CD4-positive, alpha-beta T cell treated with Interleukin-15 for 4 hours (primary cell): ENCODE measurements at regions not wholly inside any gene's neighbourhood (a gene's known extent, or its start where the extent isn't known, plus 50 kb on each side); places are given as distances from the start of the nearest gene placed in this dataset.
"Not testable (repeated sequence)": the region's sequence is repeated elsewhere in the genome, so short reads cannot be mapped to it uniquely, and the experiment has no call there.

Experiments used
- DNase-seq: peaks from one replicate; pipeline ENCODE4 v3.0.0-alpha.2; 2020; ENCODE audit warnings: low spot score

- no peak for DNase-seq
Observed at GRCh38 chr2:48190230-48190629, 124.3 kb upstream of the FOXN2 start.

- no peak for DNase-seq
Observed at GRCh38 chr2:48194641-48195040, 119.8 kb upstream of the FOXN2 start.

GRCh38 chr2:48195169-48195568 is 119.3 kb upstream of the FOXN2 start:
- no peak for DNase-seq

- DNase-seq = no peak
Observed at GRCh38 chr2:48197618-48198017, 116.9 kb upstream of the FOXN2 start.

- DNase-seq = no peak
Observed at GRCh38 chr2:48198371-48198770, 116.1 kb upstream of the FOXN2 start.

GRCh38 chr2:48199070-48199469 is 115.4 kb upstream of the FOXN2 start:
- no peak for DNase-seq

GRCh38 chr2:48200620-48201293 is 113.7 kb upstream of the FOXN2 start:
- no peak for DNase-seq

- DNase-seq = not testable (repeated sequence)
Observed at GRCh38 chr2:48201435-48201834, 113.0 kb upstream of the FOXN2 start.

- DNase-seq = no peak
Observed at GRCh38 chr2:48202863-48203642, 111.4 kb upstream of the FOXN2 start.

- no peak for DNase-seq
Observed at GRCh38 chr2:48203668-48204067, 110.8 kb upstream of the FOXN2 start.

GRCh38 chr2:48204750-48205136 is 109.7 kb upstream of the FOXN2 start:
- no peak for DNase-seq

GRCh38 chr2:48205137-48205798 is 109.2 kb upstream of the FOXN2 start:
- DNase-seq = no peak

- not testable (repeated sequence) for DNase-seq
Observed at GRCh38 chr2:48206056-48206656, 108.3 kb upstream of the FOXN2 start.

GRCh38 chr2:48207201-48207641 is 107.3 kb upstream of the FOXN2 start:
- no peak for DNase-seq

- DNase-seq = no peak
Observed at GRCh38 chr2:48207851-48208250, 106.6 kb upstream of the FOXN2 start.

GRCh38 chr2:48209214-48209885 is 105.1 kb upstream of the FOXN2 start:
- DNase-seq = no peak

- DNase-seq = no peak
Observed at GRCh38 chr2:48210189-48210588, 104.3 kb upstream of the FOXN2 start.

- DNase-seq = no peak
Observed at GRCh38 chr2:48213646-48214045, 100.8 kb upstream of the FOXN2 start.

- DNase-seq = no peak
Observed at GRCh38 chr2:48218169-48218568, 96.3 kb upstream of the FOXN2 start.

- no peak for DNase-seq
Observed at GRCh38 chr2:48219234-48219554, 95.3 kb upstream of the FOXN2 start.

GRCh38 chr2:48219555-48220436 is 94.7 kb upstream of the FOXN2 start:
- no peak for DNase-seq
